Tibial artery (tissue), 4 donors: ENCODE measurements at regions not wholly inside any gene's neighbourhood (a gene's known extent, or its start where the extent isn't known, plus 50 kb on each side); places are given as distances from the start of the nearest gene placed in this dataset.

ENCODE experiments used
- DNase-seq, 2 donors: peaks; one replicate each; pipeline ENCODE4 v3.0.0-alpha.2; 2019
- H3K27ac ChIP-seq, 2 donors: fragments of 200-600 bp; sonication (generic) in 1 of 2; 1 replicate in 1 of 2; 2 replicates in 1 of 2; pipeline ENCODE4 v1.5.1; 2018 to 2019; ENCODE audit warnings: mild to moderate bottlenecking in 1 of 2
- H3K27me3 ChIP-seq, 2 donors: fragments of 200-600 bp; sonication (generic) in 1 of 2; one replicate each; pipeline versions ENCODE4 v1.5.1 to v1.6.0; 2016 to 2019
- H3K36me3 ChIP-seq, 3 donors: fragments of 200-600 bp; sonication (generic) in 2 of 3; one replicate each; pipeline ENCODE4 v1.5.1; 2016 to 2019; ENCODE audit warnings: mild to moderate bottlenecking in 2 of 3
- H3K4me1 ChIP-seq, 4 donors: fragments of 200-600 bp; sonication (generic) in 2 of 4; 1 replicate in 3 of 4; 2 replicates in 1 of 4; pipeline ENCODE4 v1.5.1; 2016 to 2019
- H3K4me3 ChIP-seq, 2 donors: fragments of 200-600 bp; sonication (generic) in 1 of 2; 1 replicate in 1 of 2; 2 replicates in 1 of 2; pipeline ENCODE4 v1.5.1; 2018 to 2019; ENCODE audit warnings: mild to moderate bottlenecking in 2 of 2
- H3K9me3 ChIP-seq, 3 donors: fragments of 200-600 bp; sonication (generic) in 1 of 3; one replicate each; pipeline ENCODE4 v1.5.1; 2016 to 2019
- CTCF ChIP-seq, 2 experiments: fragments of 200-600 bp in 1 of 2; fragments of 450-650 bp in 1 of 2; IDR thresholded peaks; one replicate each; pipeline ENCODE4 v1.5.1; 2017 to 2019; ENCODE audit warnings: antibody characterized with exemption in 2 of 2, mild to moderate bottlenecking in 1 of 2, moderate library complexity in 1 of 2
- intact Hi-C: fragments of 100-400 bp; cut with DNase I; formaldehyde crosslinking; loops from one replicate; pipeline ENCODE4 v1.15.0; 2023; ENCODE audit warnings: low total_unique reads

- intact Hi-C loops: no loop called here
- H3K9me3 ChIP-seq: no peaks in the 10 kb centered on the region
- no peaks in the 10 kb centered on the region for H3K27me3 ChIP-seq
- no peak for DNase-seq
- H3K4me3 ChIP-seq: no peak overlapping the region
- H3K4me1 ChIP-seq: no peaks in the 10 kb centered on the region
- TF ChIP-seq CTCF (IDR thresholded peaks at IDR 0.05): no peak
- no peaks in the 10 kb centered on the region for H3K36me3 ChIP-seq
- no peak overlapping the region for H3K27ac ChIP-seq
These were observed 298.4 kb downstream of the MAFB start for GRCh38 chr20:40390654-40391053.

- peaks cover 0 to 8% (median 4%) of the 10 kb centered on the region in 3 donors for H3K9me3 ChIP-seq
- H3K4me1 ChIP-seq: no peaks in the 10 kb centered on the region
- H3K27ac ChIP-seq: no peak overlapping the region
- intact Hi-C loops: no loop called here
- H3K4me3 ChIP-seq: no peak overlapping the region
- H3K36me3 ChIP-seq: no peaks in the 10 kb centered on the region
- no peak for DNase-seq
- no peak for TF ChIP-seq CTCF (IDR thresholded peaks at IDR 0.05)
- H3K27me3 ChIP-seq: no peaks in the 10 kb centered on the region
These were observed 318.2 kb downstream of the MAFB start for GRCh38 chr20:40370800-40371199.

- no peak overlapping the region for H3K27ac ChIP-seq
- H3K4me3 ChIP-seq: no peak overlapping the region
- H3K27me3 ChIP-seq: no peaks in the 10 kb centered on the region
- no peak for TF ChIP-seq CTCF (IDR thresholded peaks at IDR 0.05)
- no peak for DNase-seq
- no peaks in the 10 kb centered on the region for H3K36me3 ChIP-seq
- H3K9me3 ChIP-seq: no peaks in the 10 kb centered on the region
- H3K4me1 ChIP-seq: no peaks in the 10 kb centered on the region
- intact Hi-C loops: no loop called here
These were observed 320.2 kb downstream of the MAFB start for GRCh38 chr20:40368876-40369275.

GRCh38 chr20:40361916-40362315, 327.1 kb downstream of the MAFB start:
- no peak overlapping the region for H3K27ac ChIP-seq
- H3K27me3 ChIP-seq: no peaks in the 10 kb centered on the region
- no peak for DNase-seq
- no peak overlapping the region for H3K4me3 ChIP-seq
- no peaks in the 10 kb centered on the region for H3K9me3 ChIP-seq
- H3K4me1 ChIP-seq: no peaks in the 10 kb centered on the region
- no peak for TF ChIP-seq CTCF (IDR thresholded peaks at IDR 0.05)
- H3K36me3 ChIP-seq: no peaks in the 10 kb centered on the region
- intact Hi-C loops: no loop called here

- no peaks in the 10 kb centered on the region for H3K27me3 ChIP-seq
- no peak for DNase-seq
- TF ChIP-seq CTCF (IDR thresholded peaks at IDR 0.05): no peak
- H3K36me3 ChIP-seq: no peaks in the 10 kb centered on the region
- H3K4me3 ChIP-seq: no peak overlapping the region
- H3K27ac ChIP-seq: no peak overlapping the region
- intact Hi-C loops: no loop called here
- no peaks in the 10 kb centered on the region for H3K9me3 ChIP-seq
- no peaks in the 10 kb centered on the region for H3K4me1 ChIP-seq
These were observed 329.7 kb downstream of the MAFB start for GRCh38 chr20:40359131-40359912.
